ENCODE measurements at regions not wholly inside any gene's neighbourhood (a gene's known extent, or its start where the extent isn't known, plus 50 kb on each side); places are given as distances from the start of the nearest gene placed in this dataset.

GRCh38 chr15:66838202-66838601 is 136.2 kb downstream of the SMAD6 start:
- no peak for TF ChIP-seq FOXP4 (CRISPR knock-in tag; IDR thresholded peaks at IDR 0.05)
- no peak for TF ChIP-seq ERG (CRISPR knock-in tag; IDR thresholded peaks at IDR 0.05)
- no peak for TF ChIP-seq ZBTB21 (CRISPR knock-in tag; IDR thresholded peaks at IDR 0.05; ENCODE audit: borderline replicate concordance)
- no peak for TF ChIP-seq NFE2L1 (CRISPR knock-in tag; IDR thresholded peaks at IDR 0.05)
- no peak for TF ChIP-seq NR3C1 (CRISPR knock-in tag; conservative IDR thresholded peaks at IDR 0.05; ENCODE audit: low read depth)
- no peak for TF ChIP-seq CREB1 (CRISPR knock-in tag; IDR thresholded peaks at IDR 0.05)
- TF ChIP-seq AR (CRISPR knock-in tag; IDR thresholded peaks at IDR 0.05): no peak
- TF ChIP-seq ATF1 (CRISPR knock-in tag; IDR thresholded peaks at IDR 0.05): no peak
- no peak for TF ChIP-seq ZNF219 (CRISPR knock-in tag; IDR thresholded peaks at IDR 0.05; ENCODE audit: borderline replicate concordance)
- TF ChIP-seq ETV6 (CRISPR knock-in tag; IDR thresholded peaks at IDR 0.05): no peak
- TF ChIP-seq NR1H2 (CRISPR knock-in tag; IDR thresholded peaks at IDR 0.05): no peak
- no peak for TF ChIP-seq SMAD4 (CRISPR knock-in tag; IDR thresholded peaks at IDR 0.05)
- no peak for TF ChIP-seq ZNF532 (CRISPR knock-in tag; IDR thresholded peaks at IDR 0.05; ENCODE audit: borderline replicate concordance)
- TF ChIP-seq ZNF317 (CRISPR knock-in tag; IDR thresholded peaks at IDR 0.05; ENCODE audit: borderline replicate concordance, low read depth): no peak
- TF ChIP-seq PREB (CRISPR knock-in tag; IDR thresholded peaks at IDR 0.05; ENCODE audit: borderline replicate concordance): no peak
- TF ChIP-seq FOXK1 (CRISPR knock-in tag; IDR thresholded peaks at IDR 0.05): no peak
- ChIA-PET POLR2A (interaction anchor here (0.8 kb wide), 1 partner anchor 225 kb away, joined by 3 read pairs; no protein-coding TSS in a partner anchor), CTCF (interaction anchor here (1.0 to 4.4 kb wide), 7 partner anchors 8 to 131 kb away, joined by 3 to 33 read pairs (median 4); no protein-coding TSS in a partner anchor)
- DNase-seq (ENCODE audit: low spot score): no peak
- Mint-ChIP-seq H3K36me3 (no peaks in the 10 kb centered on the region), H3K27ac (no peak overlapping the region), H3K4me1 (peaks cover 41% of the 10 kb centered on the region), H3K4me3 (no peak overlapping the region), H3K27me3 (ENCODE audit: low read depth) (peaks cover 27% of the 10 kb centered on the region), H3K9me3 (peaks cover 6% of the 10 kb centered on the region; the same call in 1 of the 2 replicates)
- no peak for ATAC-seq
